ENCODE measurements at regions not wholly inside any gene's neighbourhood (a gene's known extent, or its start where the extent isn't known, plus 50 kb on each side); places are given as distances from the start of the nearest gene placed in this dataset.

- no peak for TF ChIP-seq CTBP2 (IDR thresholded peaks at IDR 0.05; ENCODE audit: borderline replicate concordance, insufficient read depth, insufficient read length, low read length)
- TF ChIP-seq SUZ12 (IDR thresholded peaks at IDR 0.05; ENCODE audit: low read length), result no peak
- TF ChIP-seq MAX (IDR thresholded peaks at IDR 0.05), result no peak
- no peak for TF ChIP-seq CBX5 (IDR thresholded peaks at IDR 0.05; ENCODE audit: low read depth, low read length)
- TF ChIP-seq MAFK (IDR thresholded peaks at IDR 0.05; ENCODE audit: low read depth, low read length), result no peak
Measured at GRCh38 chrX:127306262-127306661, 486.7 kb downstream of the PRR32 start (continued).

All from H1 (cell line).